ENCODE measurements at regions not wholly inside any gene's neighbourhood (a gene's known extent, or its start where the extent isn't known, plus 50 kb on each side); places are given as distances from the start of the nearest gene placed in this dataset.

DNA sequence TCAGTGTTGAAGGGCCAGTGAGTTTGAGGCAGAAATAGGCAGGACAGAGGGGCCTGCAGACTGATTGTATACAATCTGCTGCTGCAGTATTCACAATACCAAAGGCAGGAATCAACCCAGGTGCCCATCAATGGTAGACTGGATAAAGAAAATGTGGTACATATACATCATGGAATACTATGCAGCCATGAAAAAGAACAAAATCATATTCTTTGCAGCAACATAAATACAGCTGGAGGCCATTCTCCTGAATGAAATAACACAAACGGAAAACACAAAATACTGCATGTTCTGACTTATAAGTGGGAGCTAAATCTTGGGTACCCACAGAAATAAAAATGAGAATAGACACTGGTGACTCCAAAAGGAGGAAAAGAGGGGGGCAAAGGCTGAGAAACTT, 485.1 kb downstream of the XYLT1 start:
- Histone ChIP-seq H3K4me3 (ENCODE audit: insufficient read depth, low read depth, low read length) (no peak overlapping the region), H4K8ac (ENCODE audit: low read depth in 2 of 2, low read length in 2 of 2) (no peak overlapping the region), H2AK5ac (ENCODE audit: low read depth, low read length) (no peak overlapping the region), H3K27ac (ENCODE audit: insufficient read depth, low read length) (no peak overlapping the region), H3K79me1 (ENCODE audit: low read depth in 1 of 2, low read length in 2 of 2) (no peaks in the 10 kb centered on the region), H3K18ac (ENCODE audit: low read depth, low read length) (no peak overlapping the region), H2BK5ac (ENCODE audit: low read depth, low read length, poor library complexity, severe bottlenecking) (no peak overlapping the region), H3K36me3 (ENCODE audit: control insufficient read depth, insufficient read depth, low read length) (no peaks in the 10 kb centered on the region), H3K4ac (ENCODE audit: low read depth, low read length) (no peak overlapping the region), H4K91ac (ENCODE audit: insufficient read depth, low read depth, low read length) (no peak overlapping the region), H3K23ac (ENCODE audit: low read depth, low read length) (no peak overlapping the region), H2BK20ac (ENCODE audit: low read depth, low read length) (no peak overlapping the region), H3K4me1 (ENCODE audit: control insufficient read depth, insufficient read depth, low read length) (no peaks in the 10 kb centered on the region), H2AK9ac (replicated peaks; ENCODE audit: low read depth, low read length, poor library complexity) (no peak overlapping the region), H4K5ac (ENCODE audit: low read depth, low read length) (no peak overlapping the region), H3K9ac (ENCODE audit: low read depth, low read length) (no peak overlapping the region), H3K4me2 (ENCODE audit: low read depth, low read length) (no peak overlapping the region), H2BK15ac (ENCODE audit: low read depth, low read length) (no peak overlapping the region), H4K20me1 (ENCODE audit: insufficient read depth, low read length) (no peaks in the 10 kb centered on the region), H2AFZ (replicated peaks; ENCODE audit: low read length, poor library complexity) (no peak overlapping the region), H3K56ac (ENCODE audit: extremely low read depth, insufficient read depth, low read length) (no peak overlapping the region), H3K27me3 (ENCODE audit: control insufficient read depth, insufficient read depth, low read length) (no peaks in the 10 kb centered on the region), H2BK120ac (ENCODE audit: low read depth, low read length) (no peak overlapping the region), H3K14ac (replicated peaks; ENCODE audit: low read depth, low read length) (no peak overlapping the region), H3K9me3 (ENCODE audit: control insufficient read depth, insufficient read depth, low read length) (peaks cover 13% of the 10 kb centered on the region), H3K9me1 (ENCODE audit: insufficient read depth, low read length) (no peaks in the 10 kb centered on the region)
- ChIA-PET POLR2A (ENCODE audit: unreplicated experiment) (no interaction called here), CTCF (interaction anchor here (0.6 kb wide), 1 partner anchor 49 kb away, joined by 5 read pairs; no protein-coding TSS in a partner anchor)
- DNase-seq = no peak
- WGBS, 2 experiments (ENCODE audit: extremely low coverage in 2 of 2, insufficient read length in 1 of 2) = no CpG with 5 or more reads among the region's 1 CpG
- in situ Hi-C loops (cut with MboI; ENCODE audit: low sequenced_read_pairs) = no loop called here
- dilution Hi-C loops (cut with HindIII; ENCODE audit: low sequenced_read_pairs, unreplicated experiment) = no loop called here
- no peak for ATAC-seq (ENCODE audit: low read depth)
- no peak for TF ChIP-seq MXI1 (IDR thresholded peaks at IDR 0.05; ENCODE audit: borderline replicate concordance, low read depth, low read length)
- no peak for TF ChIP-seq MAZ (IDR thresholded peaks at IDR 0.05; ENCODE audit: borderline replicate concordance, low read depth, low read length)
- TF ChIP-seq CEBPB (IDR thresholded peaks at IDR 0.05; ENCODE audit: low read depth, low read length) = no peak
- no peak for TF ChIP-seq SMC3 (IDR thresholded peaks at IDR 0.05; ENCODE audit: low read depth, low read length)
- TF ChIP-seq RFX5 (IDR thresholded peaks at IDR 0.05; ENCODE audit: low read depth, low read length) = no peak
- no peak for TF ChIP-seq NFE2L2 (IDR thresholded peaks at IDR 0.05; ENCODE audit: low read depth, low read length)
- TF ChIP-seq, protein P1, sequence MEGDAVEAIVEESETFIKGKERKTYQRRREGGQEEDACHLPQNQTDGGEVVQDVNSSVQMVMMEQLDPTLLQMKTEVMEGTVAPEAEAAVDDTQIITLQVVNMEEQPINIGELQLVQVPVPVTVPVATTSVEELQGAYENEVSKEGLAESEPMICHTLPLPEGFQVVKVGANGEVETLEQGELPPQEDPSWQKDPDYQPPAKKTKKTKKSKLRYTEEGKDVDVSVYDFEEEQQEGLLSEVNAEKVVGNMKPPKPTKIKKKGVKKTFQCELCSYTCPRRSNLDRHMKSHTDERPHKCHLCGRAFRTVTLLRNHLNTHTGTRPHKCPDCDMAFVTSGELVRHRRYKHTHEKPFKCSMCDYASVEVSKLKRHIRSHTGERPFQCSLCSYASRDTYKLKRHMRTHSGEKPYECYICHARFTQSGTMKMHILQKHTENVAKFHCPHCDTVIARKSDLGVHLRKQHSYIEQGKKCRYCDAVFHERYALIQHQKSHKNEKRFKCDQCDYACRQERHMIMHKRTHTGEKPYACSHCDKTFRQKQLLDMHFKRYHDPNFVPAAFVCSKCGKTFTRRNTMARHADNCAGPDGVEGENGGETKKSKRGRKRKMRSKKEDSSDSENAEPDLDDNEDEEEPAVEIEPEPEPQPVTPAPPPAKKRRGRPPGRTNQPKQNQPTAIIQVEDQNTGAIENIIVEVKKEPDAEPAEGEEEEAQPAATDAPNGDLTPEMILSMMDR (conservative IDR thresholded peaks at IDR 0.05; ENCODE audit: low read depth, low read length) = no peak
- TF ChIP-seq MAFK (IDR thresholded peaks at IDR 0.05; ENCODE audit: low read depth, low read length) = no peak
- no peak for TF ChIP-seq RCOR1 (IDR thresholded peaks at IDR 0.05; ENCODE audit: insufficient replicate concordance, low read length)
- TF ChIP-seq RAD21 (IDR thresholded peaks at IDR 0.05; ENCODE audit: low read length) = no peak
- TF ChIP-seq FOS (IDR thresholded peaks at IDR 0.05; ENCODE audit: low read depth, low read length) = no peak
- TF ChIP-seq, protein P2, sequence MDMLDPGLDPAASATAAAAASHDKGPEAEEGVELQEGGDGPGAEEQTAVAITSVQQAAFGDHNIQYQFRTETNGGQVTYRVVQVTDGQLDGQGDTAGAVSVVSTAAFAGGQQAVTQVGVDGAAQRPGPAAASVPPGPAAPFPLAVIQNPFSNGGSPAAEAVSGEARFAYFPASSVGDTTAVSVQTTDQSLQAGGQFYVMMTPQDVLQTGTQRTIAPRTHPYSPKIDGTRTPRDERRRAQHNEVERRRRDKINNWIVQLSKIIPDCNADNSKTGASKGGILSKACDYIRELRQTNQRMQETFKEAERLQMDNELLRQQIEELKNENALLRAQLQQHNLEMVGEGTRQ (IDR thresholded peaks at IDR 0.05; ENCODE audit: low read depth, low read length) = no peak
- TF ChIP-seq, protein P3, sequence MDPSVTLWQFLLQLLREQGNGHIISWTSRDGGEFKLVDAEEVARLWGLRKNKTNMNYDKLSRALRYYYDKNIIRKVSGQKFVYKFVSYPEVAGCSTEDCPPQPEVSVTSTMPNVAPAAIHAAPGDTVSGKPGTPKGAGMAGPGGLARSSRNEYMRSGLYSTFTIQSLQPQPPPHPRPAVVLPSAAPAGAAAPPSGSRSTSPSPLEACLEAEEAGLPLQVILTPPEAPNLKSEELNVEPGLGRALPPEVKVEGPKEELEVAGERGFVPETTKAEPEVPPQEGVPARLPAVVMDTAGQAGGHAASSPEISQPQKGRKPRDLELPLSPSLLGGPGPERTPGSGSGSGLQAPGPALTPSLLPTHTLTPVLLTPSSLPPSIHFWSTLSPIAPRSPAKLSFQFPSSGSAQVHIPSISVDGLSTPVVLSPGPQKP (IDR thresholded peaks at IDR 0.05; ENCODE audit: borderline replicate concordance, low read depth, low read length) = no peak
- intact Hi-C loops (cut with micrococcal nuclease) = no loop called here
- BruUV-seq (replicated peaks) = no TSS peak
